Mammary epithelial cell (primary cell): ENCODE measurements at regions not wholly inside any gene's neighbourhood (a gene's known extent, or its start where the extent isn't known, plus 50 kb on each side); places are given as distances from the start of the nearest gene placed in this dataset.

Experiments
- EZH2 ChIP-seq: IDR thresholded peaks from 2 replicates; pipeline ENCODE4 v1.6.1; 2012; ENCODE audit warnings: low read length, inconsistent platforms, borderline replicate concordance
- TF ChIP-seq, protein P1 (sequence below), 2 donors: IDR thresholded peaks in 1 of 2; conservative IDR thresholded peaks in 1 of 2; 2 replicates each; pipeline ENCODE4 v1.5.1; 2011 to 2012; ENCODE audit warnings: inconsistent platforms in 2 of 2, low read length in 2 of 2, mild to moderate bottlenecking in 2 of 2, control low read depth in 1 of 2, low read depth in 1 of 2; ENCODE audit not compliant: insufficient read depth in 1 of 2; ENCODE audit errors: extremely low read depth in 1 of 2

DNA sequence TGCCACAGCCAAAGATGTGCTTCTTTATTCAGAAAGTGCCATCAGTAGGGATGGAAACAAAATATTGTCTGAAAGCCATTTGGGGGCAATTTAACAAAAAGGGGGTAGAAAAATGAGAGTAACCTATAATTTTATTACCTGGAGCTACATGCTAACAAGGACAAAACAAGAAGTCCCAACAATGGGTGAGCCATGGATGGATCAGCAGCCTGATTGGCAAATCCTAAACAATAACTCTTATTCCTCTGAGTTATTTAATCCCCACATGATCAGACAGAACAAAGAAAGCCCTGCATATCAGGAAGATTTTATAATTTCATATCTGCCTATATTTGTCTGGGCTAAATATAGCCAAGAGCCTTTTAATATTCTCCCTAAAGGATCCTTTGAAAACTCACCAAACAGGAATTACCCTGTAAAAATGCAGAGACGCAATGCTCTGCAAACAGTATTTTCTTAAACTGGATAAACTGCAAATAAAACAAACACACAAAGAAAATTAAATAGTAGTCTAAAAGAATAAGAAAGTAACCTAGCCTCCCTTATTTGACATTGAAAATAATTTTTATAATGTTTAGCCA, 483.4 kb downstream of the ZNF608 start:
- TF ChIP-seq, protein P1, sequence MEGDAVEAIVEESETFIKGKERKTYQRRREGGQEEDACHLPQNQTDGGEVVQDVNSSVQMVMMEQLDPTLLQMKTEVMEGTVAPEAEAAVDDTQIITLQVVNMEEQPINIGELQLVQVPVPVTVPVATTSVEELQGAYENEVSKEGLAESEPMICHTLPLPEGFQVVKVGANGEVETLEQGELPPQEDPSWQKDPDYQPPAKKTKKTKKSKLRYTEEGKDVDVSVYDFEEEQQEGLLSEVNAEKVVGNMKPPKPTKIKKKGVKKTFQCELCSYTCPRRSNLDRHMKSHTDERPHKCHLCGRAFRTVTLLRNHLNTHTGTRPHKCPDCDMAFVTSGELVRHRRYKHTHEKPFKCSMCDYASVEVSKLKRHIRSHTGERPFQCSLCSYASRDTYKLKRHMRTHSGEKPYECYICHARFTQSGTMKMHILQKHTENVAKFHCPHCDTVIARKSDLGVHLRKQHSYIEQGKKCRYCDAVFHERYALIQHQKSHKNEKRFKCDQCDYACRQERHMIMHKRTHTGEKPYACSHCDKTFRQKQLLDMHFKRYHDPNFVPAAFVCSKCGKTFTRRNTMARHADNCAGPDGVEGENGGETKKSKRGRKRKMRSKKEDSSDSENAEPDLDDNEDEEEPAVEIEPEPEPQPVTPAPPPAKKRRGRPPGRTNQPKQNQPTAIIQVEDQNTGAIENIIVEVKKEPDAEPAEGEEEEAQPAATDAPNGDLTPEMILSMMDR (conservative IDR thresholded peaks at IDR 0.05 in 1 of 2, IDR thresholded peaks at IDR 0.05 in 1 of 2; ENCODE audit: extremely low read depth in 1 of 2, insufficient read depth in 1 of 2, low read depth in 1 of 2, low read length in 2 of 2) = no peak
- TF ChIP-seq EZH2 = no peak
